H9 (cell line): ENCODE measurements at regions not wholly inside any gene's neighbourhood (a gene's known extent, or its start where the extent isn't known, plus 50 kb on each side); places are given as distances from the start of the nearest gene placed in this dataset.

Source experiments
- DNase-seq: peaks from one replicate; pipeline ENCODE4 v3.0.0-alpha.2; 2017
- H2AFZ ChIP-seq: one replicate; pipeline ENCODE4 v1.6.1; 2013; ENCODE audit warnings: mild to moderate bottlenecking, low read length, control low read depth, moderate library complexity
- H2AK5ac ChIP-seq: 2 replicates; pipeline ENCODE4 v1.6.1; 2013; ENCODE audit warnings: low read length, control low read depth, mixed read lengths; ENCODE audit not compliant: insufficient read length
- H2BK120ac ChIP-seq: one replicate; pipeline ENCODE4 v1.6.1; 2013; ENCODE audit warnings: low read depth, mild to moderate bottlenecking, low read length, control low read depth, inconsistent platforms; ENCODE audit not compliant: poor library complexity, severe bottlenecking
- H2BK12ac ChIP-seq: 2 replicates; pipeline ENCODE4 v1.6.1; 2013; ENCODE audit warnings: low read length, control low read depth, mixed read lengths, low read depth; ENCODE audit not compliant: insufficient read length
- H2BK15ac ChIP-seq: 2 replicates; pipeline ENCODE4 v1.6.1; 2013; ENCODE audit warnings: low read depth, low read length, control low read depth
- H2BK20ac ChIP-seq: one replicate; pipeline ENCODE4 v1.6.1; 2013; ENCODE audit warnings: low read depth, mild to moderate bottlenecking, low read length, control low read depth, inconsistent platforms; ENCODE audit not compliant: poor library complexity, severe bottlenecking
- H2BK5ac ChIP-seq: 2 replicates; pipeline ENCODE4 v1.6.1; 2013; ENCODE audit warnings: low read length, control low read depth, mixed read lengths; ENCODE audit not compliant: insufficient read length
- H3K14ac ChIP-seq: 2 replicates; pipeline ENCODE4 v1.6.1; 2013; ENCODE audit warnings: low read length, control low read depth; ENCODE audit not compliant: insufficient read depth
- H3K18ac ChIP-seq: 2 replicates; pipeline ENCODE4 v1.6.1; 2013; ENCODE audit warnings: low read depth, mild to moderate bottlenecking, mixed read lengths, low read length, control low read depth; ENCODE audit not compliant: insufficient read length
- H3K23ac ChIP-seq: 2 replicates; pipeline ENCODE4 v1.6.1; 2013; ENCODE audit warnings: low read length, control low read depth, mixed read lengths, low read depth; ENCODE audit not compliant: insufficient read length
- H3K23me2 ChIP-seq: 2 replicates; pipeline ENCODE4 v1.6.1; 2013; ENCODE audit warnings: low read depth, mild to moderate bottlenecking, mixed read lengths, low read length, control low read depth; ENCODE audit not compliant: insufficient read length, poor library complexity, severe bottlenecking
- H3K27ac ChIP-seq: 2 replicates; pipeline ENCODE4 v1.5.1; 2013; ENCODE audit warnings: low read length, control low read depth, mixed read lengths, low read depth; ENCODE audit not compliant: insufficient read length
- H3K27me3 ChIP-seq: 2 replicates; pipeline ENCODE4 v1.6.1; 2013; ENCODE audit warnings: low read length, control low read depth, inconsistent platforms; ENCODE audit not compliant: insufficient read depth
- H3K4ac ChIP-seq: 2 replicates; pipeline ENCODE4 v1.6.1; 2013; ENCODE audit warnings: low read depth, mild to moderate bottlenecking, control low read depth, inconsistent platforms, low read length, moderate library complexity
- H3K4me1 ChIP-seq: 2 replicates; pipeline ENCODE4 v1.6.1; 2013; ENCODE audit warnings: low read length, control low read depth, inconsistent platforms; ENCODE audit not compliant: insufficient read depth
- H3K4me2 ChIP-seq: 2 replicates; pipeline ENCODE4 v1.6.1; 2013; ENCODE audit warnings: low read length, control low read depth, mixed read lengths; ENCODE audit not compliant: insufficient read length, insufficient read depth
- H3K56ac ChIP-seq: 2 replicates; pipeline ENCODE4 v1.6.1; 2013; ENCODE audit warnings: low read depth, mild to moderate bottlenecking, mixed read lengths, low read length, control low read depth; ENCODE audit not compliant: insufficient read length
- H3K79me1 ChIP-seq: 2 replicates; pipeline ENCODE4 v1.6.1; 2013; ENCODE audit warnings: low read depth, mild to moderate bottlenecking, moderate library complexity, low read length, control low read depth, inconsistent platforms; ENCODE audit not compliant: insufficient read depth, poor library complexity, severe bottlenecking
- H3K79me2 ChIP-seq: 2 replicates; pipeline ENCODE4 v1.6.1; 2013; ENCODE audit warnings: low read length, control low read depth, inconsistent platforms; ENCODE audit not compliant: insufficient read depth
- H3K9ac ChIP-seq: 2 replicates; pipeline ENCODE4 v1.6.1; 2013; ENCODE audit warnings: low read length, control low read depth, mixed read lengths; ENCODE audit not compliant: insufficient read length; ENCODE audit errors: extremely low read depth
- H3K9me3 ChIP-seq: one replicate; pipeline ENCODE4 v1.6.1; 2013; ENCODE audit warnings: low read depth, low read length, inconsistent platforms; ENCODE audit not compliant: control insufficient read depth
- H3T11ph ChIP-seq: one replicate; pipeline ENCODE4 v1.6.1; 2013; ENCODE audit warnings: mild to moderate bottlenecking, low read length, control low read depth, inconsistent platforms
- H4K20me1 ChIP-seq: one replicate; pipeline ENCODE4 v1.6.1; 2013; ENCODE audit not compliant: control insufficient read depth, insufficient read length, insufficient read depth
- H4K5ac ChIP-seq: 2 replicates; pipeline ENCODE4 v1.6.1; 2013; ENCODE audit warnings: low read depth, mild to moderate bottlenecking, mixed read lengths, low read length, control low read depth; ENCODE audit not compliant: insufficient read length
- H4K8ac ChIP-seq: replicated peaks from 2 replicates; pipeline ENCODE4 v1.6.1; 2013; ENCODE audit warnings: low read length, control low read depth, mixed read lengths, low read depth; ENCODE audit not compliant: insufficient read length
- H4K91ac ChIP-seq: 2 replicates; pipeline ENCODE4 v1.6.1; 2013; ENCODE audit warnings: low read depth, mild to moderate bottlenecking, moderate library complexity, mixed read lengths, low read length, control low read depth; ENCODE audit not compliant: insufficient read length
- H3K27ac Mint-ChIP-seq, 3 experiments: 2 replicates in 2 of 3; 3 replicates in 1 of 3; pipeline ENCODE4 v1.8.0; 2020 to 2021; ENCODE audit warnings: mixed read lengths in 3 of 3, mild to moderate bottlenecking in 1 of 3, moderate library complexity in 1 of 3
- H3K27me3 Mint-ChIP-seq: 2 replicates; pipeline ENCODE4 v1.8.0; 2021; ENCODE audit warnings: low read depth, mild to moderate bottlenecking, moderate library complexity, mixed read lengths
- H3K36me3 Mint-ChIP-seq, 3 experiments: 2 replicates in 2 of 3; 3 replicates in 1 of 3; pipeline ENCODE4 v1.8.0; 2020 to 2021; ENCODE audit warnings: low read depth in 3 of 3, mixed read lengths in 3 of 3; ENCODE audit not compliant: insufficient read depth in 1 of 3
- H3K4me1 Mint-ChIP-seq, 2 experiments: 2 replicates each; pipeline ENCODE4 v1.8.0; 2020; ENCODE audit warnings: mixed read lengths in 2 of 2
- H3K4me3 Mint-ChIP-seq, 2 experiments: 2 replicates in 1 of 2; 3 replicates in 1 of 2; pipeline ENCODE4 v1.8.0; 2020 to 2021; ENCODE audit warnings: mild to moderate bottlenecking in 2 of 2, mixed read lengths in 2 of 2, moderate library complexity in 1 of 2
- H3K9me3 Mint-ChIP-seq, 2 experiments: 2 replicates in 1 of 2; 3 replicates in 1 of 2; pipeline ENCODE4 v1.8.0; 2020; ENCODE audit warnings: mild to moderate bottlenecking in 2 of 2, mixed read lengths in 2 of 2, moderate library complexity in 1 of 2
- CTCF ChIP-seq: fragments of 200-600 bp; sonication (generic); conservative IDR thresholded peaks from 3 replicates; pipeline ENCODE4 v1.8.0; 2021; ENCODE audit warnings: antibody characterized with exemption, mild to moderate bottlenecking
- WGBS: extraction: QIAGEN DNeasy Blood & Tissue Kit; methylation state at CpG from one replicate; pipeline ENCODE4 v1.1.7; 2013; ENCODE audit warnings: missing lambda C conversion rate, low lambda C conversion rate, mixed read lengths; ENCODE audit not compliant: insufficient read length; ENCODE audit errors: extremely low coverage; 5-methylcytosine and 5-hydroxymethylcytosine counted together

- Histone ChIP-seq H3T11ph (no peak overlapping the region), H3K9me3 (no peaks in the 10 kb centered on the region), H4K5ac (no peak overlapping the region), H4K91ac (no peak overlapping the region), H2BK120ac (no peak overlapping the region), H3K56ac (no peak overlapping the region), H3K4me2 (no peak overlapping the region), H3K4ac (no peak overlapping the region), H3K9ac (no peak overlapping the region), H2BK20ac (no peak overlapping the region), H2BK5ac (no peak overlapping the region), H2BK12ac (no peak overlapping the region), H4K20me1 (no peaks in the 10 kb centered on the region), H3K18ac (no peak overlapping the region), H3K27me3 (no peaks in the 10 kb centered on the region), H3K79me1 (no peaks in the 10 kb centered on the region), H3K27ac (no peak overlapping the region), H3K79me2 (no peaks in the 10 kb centered on the region), H3K23ac (no peak overlapping the region), H3K4me1 (peaks cover 3% of the 10 kb centered on the region; the same call in 1 of the 2 replicates), H2AFZ (no peak overlapping the region), H3K23me2 (no peaks in the 10 kb centered on the region), H2BK15ac (no peak overlapping the region), H2AK5ac (no peak overlapping the region), H4K8ac (no peak overlapping the region), H3K14ac (no peak overlapping the region)
- Mint-ChIP-seq H3K27ac (no peak overlapping the region), H3K27me3 (no peaks in the 10 kb centered on the region), H3K4me1 (peaks cover 10% of the 10 kb centered on the region in 2 experiments), H3K9me3 (no peaks in the 10 kb centered on the region), H3K4me3 (no peak overlapping the region), H3K36me3 (no peaks in the 10 kb centered on the region)
- no CpG with 5 or more reads among the region's 2 CpGs for WGBS
- TF ChIP-seq CTCF = no peak
- DNase-seq = no peak
These were observed 871.8 kb upstream of the NR2F2 start for GRCh38 chr15:95458721-95459120.
